Panc1 (cell line): ENCODE measurements at regions not wholly inside any gene's neighbourhood (a gene's known extent, or its start where the extent isn't known, plus 50 kb on each side); places are given as distances from the start of the nearest gene placed in this dataset.
"Not testable (repeated sequence)": the region's sequence is repeated elsewhere in the genome, so short reads cannot be mapped to it uniquely, and the experiment has no call there.

ENCODE experiments used
- ATAC-seq: fragments of 200-7000 bp; cut with Tn5 transposase; 2 replicates; pipeline ENCODE4 v1.9.1; 2020; ENCODE audit warnings: mild to moderate bottlenecking, moderate library complexity
- BruUV-seq: library from RNA; stranded (reverse); fragments of 400-500 nt; replicated peaks from 2 replicates; lab custom pipeline; 2021; lab: Mats Ljungman, UMichigan
- CTCF ChIA-PET: fragments of 300-600 bp; sonication (Branson Sonifier 250); formaldehyde crosslinking; loops from one replicate; lab custom pipeline; 2022; ENCODE audit warnings: antibody characterized with exemption; lab: Charles Lee
- POLR2A ChIA-PET: fragments of 300-600 bp; sonication (Branson Sonifier 250); formaldehyde crosslinking; loops from one replicate; lab custom pipeline; 2022; ENCODE audit warnings: antibody characterized with exemption; lab: Charles Lee
- DNase-seq: peaks from one replicate; pipeline ENCODE4 v3.0.0-alpha.2; 2010; ENCODE audit warnings: low read depth, low spot score
- H3K27ac ChIP-seq: 2 replicates; pipeline ENCODE4 v1.5.1; 2011; ENCODE audit warnings: mild to moderate bottlenecking, low read length, inconsistent platforms
- H3K27me3 ChIP-seq: fragments of 200-500 bp; sonication (Bioruptor generic); 2 replicates; pipeline ENCODE4 v1.6.0; 2014; ENCODE audit warnings: low read length, inconsistent platforms; ENCODE audit not compliant: control insufficient read depth, insufficient read depth
- H3K36me3 ChIP-seq: fragments of 200-500 bp; sonication (Bioruptor generic); 2 replicates; pipeline ENCODE4 v1.5.1; 2014; ENCODE audit warnings: inconsistent platforms, mild to moderate bottlenecking, low read length, moderate library complexity; ENCODE audit not compliant: control insufficient read depth, insufficient read depth
- H3K4me1 ChIP-seq: 2 replicates; pipeline ENCODE4 v1.5.1; 2011; ENCODE audit warnings: inconsistent platforms, mild to moderate bottlenecking, low read length, moderate library complexity; ENCODE audit not compliant: control insufficient read depth, insufficient read depth
- H3K4me3 ChIP-seq, 2 experiments: 2 replicates each; pipeline ENCODE4 v1.5.1; 2011 to 2012; ENCODE audit warnings: low read depth in 2 of 2, low read length in 2 of 2, mild to moderate bottlenecking in 2 of 2, inconsistent platforms in 1 of 2, moderate library complexity in 1 of 2
- H3K9me3 ChIP-seq: fragments of 200-500 bp; sonication (Bioruptor generic); 2 replicates; pipeline ENCODE4 v1.5.1; 2014; ENCODE audit warnings: low read depth, mild to moderate bottlenecking, inconsistent platforms, low read length, moderate library complexity; ENCODE audit not compliant: control insufficient read depth, insufficient read depth
- CTCF ChIP-seq: fragments of 450-650 bp; IDR thresholded peaks from 2 replicates; pipeline ENCODE4 v1.5.1; 2017; ENCODE audit warnings: mild to moderate bottlenecking
- REST ChIP-seq, 2 experiments: IDR thresholded peaks; 2 replicates each; pipeline ENCODE4 v1.6.1; 2011 to 2012; ENCODE audit warnings: low read depth in 2 of 2, control low read depth in 1 of 2, low read length in 1 of 2, mild to moderate bottlenecking in 1 of 2, moderate library complexity in 1 of 2; ENCODE audit not compliant: insufficient read depth in 1 of 2
- SIN3A ChIP-seq: IDR thresholded peaks from 2 replicates; pipeline ENCODE4 v1.6.1; 2012; ENCODE audit warnings: low read depth, mild to moderate bottlenecking, low read length, moderate library complexity, borderline replicate concordance; ENCODE audit not compliant: insufficient read depth
- TCF7L2 ChIP-seq: IDR thresholded peaks from 2 replicates; pipeline ENCODE4 v1.6.1; 2011; ENCODE audit warnings: mild to moderate bottlenecking, low read depth, low read length, inconsistent platforms
- in situ Hi-C: cut with HindIII; loops from 2 replicates; pipeline ENCODE4 v1.10.0; 2016; ENCODE audit warnings: low sequenced_read_pairs, low pct_unique_long_range_greater_than_20kb
- intact Hi-C: fragments of 100-400 bp; cut with micrococcal nuclease; formaldehyde crosslinking; loops from one replicate; pipeline ENCODE4 v1.10.0; 2022; ENCODE audit not compliant: unreplicated experiment

GRCh38 chr7:24637706-24638105, 64.5 kb downstream of the PALS2 start:
- in situ Hi-C loops = no loop called here
- POLR2A ChIA-PET = interaction anchor here (0.6 kb wide), 2 partner anchors 138 to 1999 kb away, joined by 3 to 7 read pairs; no protein-coding TSS in a partner anchor

DNA sequence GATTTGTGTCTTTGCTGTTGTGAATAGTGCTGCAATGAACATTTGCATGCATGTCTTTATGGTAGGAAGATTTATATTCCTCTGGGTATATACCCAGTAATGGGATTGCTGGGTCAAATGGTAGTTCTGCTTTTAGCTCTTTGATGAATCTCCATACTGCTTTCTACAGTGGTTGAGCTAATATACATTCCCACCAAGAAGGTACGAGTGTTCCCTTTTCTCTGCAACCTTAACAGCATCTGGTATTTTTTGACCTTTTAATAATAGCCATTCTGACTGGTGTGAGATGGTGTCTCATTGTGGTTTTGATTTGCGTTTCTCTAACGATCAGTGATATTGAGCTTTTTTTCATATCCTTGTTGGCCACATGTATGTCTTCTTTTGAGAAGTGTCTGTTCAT, 71.3 kb downstream of the PALS2 start:
- BruUV-seq, DNase-seq, CTCF ChIA-PET: not testable (repeated sequence)

More at GRCh38 chr7:24637706-24638105, 64.5 kb downstream of the PALS2 start:
- TF ChIP-seq REST (IDR thresholded peaks at IDR 0.05; ENCODE audit: insufficient read depth in 1 of 2, low read depth in 2 of 2, low read length in 1 of 2) (no peak), TCF7L2 (no peak), CTCF (no peak), SIN3A (no peak)
- H3K9me3 ChIP-seq = no peaks in the 10 kb centered on the region
- H3K4me3 ChIP-seq = no peak overlapping the region
- CTCF ChIA-PET = no interaction called here
- no peaks in the 10 kb centered on the region for H3K27me3 ChIP-seq
- no TSS peak for BruUV-seq
- no peak for DNase-seq
- H3K4me1 ChIP-seq = no peaks in the 10 kb centered on the region
- H3K36me3 ChIP-seq = no peaks in the 10 kb centered on the region
- ATAC-seq = no peak
- no peak overlapping the region for H3K27ac ChIP-seq
- intact Hi-C loops = no loop called here

More for the DNA sequence above, 71.3 kb downstream of the PALS2 start:
- H3K4me3 ChIP-seq, ATAC-seq, H3K4me1 ChIP-seq, H3K36me3 ChIP-seq, H3K9me3 ChIP-seq, H3K27me3 ChIP-seq, intact Hi-C loops, in situ Hi-C loops, H3K27ac ChIP-seq: not testable (repeated sequence)
- POLR2A ChIA-PET = interaction anchor here (0.6 kb wide), 1 partner anchor 11 kb away, joined by 5 read pairs; no protein-coding TSS in a partner anchor
